22Rv1 (cell line): ENCODE measurements at regions not wholly inside any gene's neighbourhood (a gene's known extent, or its start where the extent isn't known, plus 50 kb on each side); places are given as distances from the start of the nearest gene placed in this dataset.

Experiments used
- H3K27ac ChIP-seq: fragments of 450-650 bp; 2 replicates; pipeline ENCODE4 v1.5.1; 2017
- ZFX ChIP-seq: fragments of 450-650 bp; IDR thresholded peaks from 2 replicates; pipeline ENCODE4 v1.6.1; 2017; ENCODE audit warnings: antibody characterized with exemption, borderline replicate concordance
- TF ChIP-seq, protein P1 (sequence below): fragments of 450-650 bp; IDR thresholded peaks from 2 replicates; pipeline ENCODE4 v1.5.1; 2017; ENCODE audit warnings: mild to moderate bottlenecking

DNA sequence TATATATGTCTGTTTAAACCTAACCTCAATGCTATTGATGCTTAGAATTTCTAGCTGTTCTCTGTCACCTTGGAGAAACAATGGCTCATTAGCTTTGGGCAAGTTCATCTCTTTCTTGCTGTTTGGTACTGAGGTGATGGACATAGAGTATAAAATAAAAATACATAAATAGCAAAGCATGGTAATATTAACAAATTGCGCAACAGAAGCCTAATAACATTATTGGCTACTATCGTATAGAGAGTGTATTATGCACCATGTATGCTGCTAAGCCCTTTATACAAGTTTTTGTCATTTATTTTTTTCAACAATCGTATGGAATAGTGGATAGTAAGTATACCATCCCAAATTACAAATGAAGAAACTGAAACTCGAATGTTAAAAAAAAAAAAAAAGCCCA is 100.1 kb downstream of the ICOS start:
- no peak for TF ChIP-seq ZFX
- TF ChIP-seq, protein P1, sequence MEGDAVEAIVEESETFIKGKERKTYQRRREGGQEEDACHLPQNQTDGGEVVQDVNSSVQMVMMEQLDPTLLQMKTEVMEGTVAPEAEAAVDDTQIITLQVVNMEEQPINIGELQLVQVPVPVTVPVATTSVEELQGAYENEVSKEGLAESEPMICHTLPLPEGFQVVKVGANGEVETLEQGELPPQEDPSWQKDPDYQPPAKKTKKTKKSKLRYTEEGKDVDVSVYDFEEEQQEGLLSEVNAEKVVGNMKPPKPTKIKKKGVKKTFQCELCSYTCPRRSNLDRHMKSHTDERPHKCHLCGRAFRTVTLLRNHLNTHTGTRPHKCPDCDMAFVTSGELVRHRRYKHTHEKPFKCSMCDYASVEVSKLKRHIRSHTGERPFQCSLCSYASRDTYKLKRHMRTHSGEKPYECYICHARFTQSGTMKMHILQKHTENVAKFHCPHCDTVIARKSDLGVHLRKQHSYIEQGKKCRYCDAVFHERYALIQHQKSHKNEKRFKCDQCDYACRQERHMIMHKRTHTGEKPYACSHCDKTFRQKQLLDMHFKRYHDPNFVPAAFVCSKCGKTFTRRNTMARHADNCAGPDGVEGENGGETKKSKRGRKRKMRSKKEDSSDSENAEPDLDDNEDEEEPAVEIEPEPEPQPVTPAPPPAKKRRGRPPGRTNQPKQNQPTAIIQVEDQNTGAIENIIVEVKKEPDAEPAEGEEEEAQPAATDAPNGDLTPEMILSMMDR = no peak

DNA sequence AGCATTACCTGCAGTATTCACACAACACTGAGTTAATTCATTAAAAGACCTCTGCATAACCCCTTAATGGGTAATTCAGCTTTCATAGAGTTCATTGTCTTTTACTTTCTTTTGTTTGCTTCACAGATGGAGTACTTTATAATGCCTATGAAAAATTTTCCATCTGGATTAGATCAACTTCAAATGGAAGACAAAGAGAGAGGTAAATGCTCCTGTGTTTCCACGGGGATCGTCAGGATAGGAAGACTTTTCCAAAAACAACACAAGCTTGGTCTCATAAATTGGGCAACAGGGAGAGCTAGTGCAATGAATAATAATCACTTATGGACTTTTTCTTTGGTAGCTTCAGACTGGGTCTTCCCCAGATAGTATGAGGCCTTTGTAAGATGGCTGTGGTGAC is 100.7 kb downstream of the ICOS start:
- no peak for TF ChIP-seq ZFX
- no peak overlapping the region for H3K27ac ChIP-seq

More for the DNA sequence above, 100.1 kb downstream of the ICOS start:
- no peak overlapping the region for H3K27ac ChIP-seq

DNA sequence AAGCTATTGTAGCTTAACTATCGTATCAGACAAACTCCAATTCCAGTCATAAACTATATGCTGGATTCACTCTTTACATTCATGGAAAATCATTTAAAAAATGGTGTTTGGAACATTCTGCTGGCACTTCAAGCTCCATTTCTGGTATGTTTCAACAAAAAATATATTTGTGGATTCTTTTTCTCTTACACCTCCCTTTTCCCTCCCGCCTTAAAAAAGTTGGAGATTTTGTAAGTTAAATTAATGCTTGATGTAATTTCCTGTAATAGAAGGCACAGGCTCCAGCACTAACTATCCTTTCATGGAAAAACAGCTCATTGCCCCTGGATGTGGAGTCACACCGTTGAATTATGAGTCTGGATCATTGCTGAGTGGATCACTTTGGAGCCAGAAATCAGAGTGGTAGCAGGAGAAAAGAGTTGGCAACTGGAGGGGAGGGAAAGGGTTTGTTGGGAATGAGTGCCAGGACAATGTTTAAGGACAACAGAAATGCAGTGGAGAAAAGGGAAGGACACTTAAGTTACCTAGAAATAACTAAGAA is 102.8 kb downstream of the ICOS start:
- H3K27ac ChIP-seq = no peak overlapping the region
- TF ChIP-seq, protein P1 = no peak
- TF ChIP-seq ZFX = no peak

DNA sequence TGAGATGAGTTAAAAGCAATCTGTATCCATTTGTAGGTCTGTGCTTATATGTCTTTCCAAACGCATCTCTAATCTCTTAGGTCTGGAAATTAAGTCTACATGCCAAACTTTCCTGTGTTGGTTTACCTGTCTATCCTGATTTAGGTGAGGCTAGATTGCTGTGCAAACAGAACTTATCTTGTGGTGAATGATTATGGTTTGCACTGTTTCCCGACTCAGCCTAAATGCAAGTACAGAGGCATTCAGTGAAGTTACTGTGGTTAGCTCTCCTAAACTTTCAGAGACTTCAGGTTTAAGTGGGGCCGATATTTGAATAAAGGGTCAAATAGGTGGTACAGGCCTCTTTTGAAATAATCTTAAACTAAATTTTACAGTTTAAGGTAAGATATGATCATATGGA is 103.5 kb downstream of the ICOS start:
- TF ChIP-seq, protein P1 = no peak
- TF ChIP-seq ZFX = no peak
- H3K27ac ChIP-seq = no peak overlapping the region

DNA sequence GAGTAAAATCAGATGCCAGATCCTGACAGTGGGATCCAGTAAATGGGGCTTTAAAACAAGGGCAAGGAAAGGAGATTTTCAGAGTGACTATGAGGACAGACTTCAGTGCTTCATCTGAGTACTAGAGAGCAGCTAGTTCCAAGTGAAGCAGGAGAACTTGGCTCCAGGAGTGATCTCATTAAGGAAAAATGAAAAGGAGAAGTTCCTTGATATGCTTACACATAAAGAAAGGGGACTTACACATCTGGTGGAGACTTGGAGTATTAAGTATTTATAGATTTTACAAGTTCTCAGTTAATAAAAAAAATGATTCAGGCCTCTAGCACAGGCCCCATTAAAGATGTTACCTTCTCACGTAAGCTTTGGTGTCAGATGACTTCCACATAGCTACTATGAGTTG is 105.8 kb downstream of the ICOS start:
- TF ChIP-seq, protein P1 = no peak
- no peak for TF ChIP-seq ZFX
- H3K27ac ChIP-seq = no peak overlapping the region

DNA sequence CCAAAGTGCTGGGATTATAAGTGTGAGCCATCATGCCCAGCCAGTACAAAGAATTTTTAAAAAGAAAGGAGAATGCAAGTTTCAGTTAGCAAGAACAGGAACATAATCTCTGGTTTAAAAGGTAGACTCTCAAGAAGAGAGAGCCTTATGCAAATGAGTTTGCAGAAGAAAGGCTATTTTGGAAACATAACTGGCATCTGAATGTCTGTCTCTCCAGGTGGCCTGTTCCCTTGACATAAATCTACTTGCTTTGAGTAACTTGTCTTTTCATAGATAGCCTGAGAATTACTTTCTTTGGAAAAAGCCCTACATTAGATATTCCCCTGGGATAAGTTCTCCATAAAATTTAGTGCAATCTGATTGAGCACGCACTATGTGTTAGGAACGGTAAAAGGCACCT is 109.6 kb downstream of the ICOS start:
- no peak overlapping the region for H3K27ac ChIP-seq
- TF ChIP-seq ZFX = no peak
- TF ChIP-seq, protein P1 = no peak

DNA sequence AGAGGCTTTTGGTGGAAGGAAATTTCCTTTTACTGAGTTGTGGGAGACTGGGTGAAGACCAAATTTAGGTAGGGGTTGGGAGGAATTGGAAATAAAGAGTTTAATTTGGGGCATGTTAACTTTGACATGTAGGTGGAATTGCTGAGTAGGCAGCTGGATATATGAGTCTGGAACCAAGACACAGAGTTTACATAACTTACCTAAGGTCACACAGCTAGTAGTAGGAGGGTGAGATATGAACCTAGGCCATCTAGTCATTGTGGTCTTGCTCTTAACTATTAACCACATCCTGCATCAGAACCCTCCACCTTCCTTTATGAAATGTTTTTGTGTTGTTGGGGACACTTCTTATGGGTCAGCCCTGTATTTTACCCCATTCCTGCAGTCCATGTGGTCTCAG is 113.1 kb downstream of the ICOS start:
- TF ChIP-seq, protein P1 = no peak
- no peak for TF ChIP-seq ZFX
- no peak overlapping the region for H3K27ac ChIP-seq

DNA sequence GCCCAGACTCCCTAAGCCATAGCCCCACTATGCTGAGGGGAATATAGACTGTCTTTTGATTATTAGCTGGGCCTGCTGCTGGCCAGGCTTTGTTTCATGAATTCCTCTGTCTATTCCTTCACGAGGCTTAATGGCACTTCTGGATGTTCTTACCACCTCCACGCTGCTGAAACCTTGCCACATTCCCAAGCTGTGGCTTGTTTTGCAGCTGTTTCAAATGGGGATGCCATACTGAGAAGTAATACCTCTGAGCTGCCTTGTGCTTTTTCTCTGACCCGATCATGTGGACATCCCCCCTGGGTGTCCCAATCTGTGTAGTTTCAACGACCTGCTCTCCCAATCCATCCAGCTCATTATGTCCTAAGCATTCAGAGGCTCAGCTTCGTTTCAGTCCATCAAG is 114.1 kb downstream of the ICOS start:
- H3K27ac ChIP-seq = no peak overlapping the region
- TF ChIP-seq ZFX = no peak
- TF ChIP-seq, protein P1 = no peak
